ENCODE measurements at regions not wholly inside any gene's neighbourhood (a gene's known extent, or its start where the extent isn't known, plus 50 kb on each side); places are given as distances from the start of the nearest gene placed in this dataset.

DNA sequence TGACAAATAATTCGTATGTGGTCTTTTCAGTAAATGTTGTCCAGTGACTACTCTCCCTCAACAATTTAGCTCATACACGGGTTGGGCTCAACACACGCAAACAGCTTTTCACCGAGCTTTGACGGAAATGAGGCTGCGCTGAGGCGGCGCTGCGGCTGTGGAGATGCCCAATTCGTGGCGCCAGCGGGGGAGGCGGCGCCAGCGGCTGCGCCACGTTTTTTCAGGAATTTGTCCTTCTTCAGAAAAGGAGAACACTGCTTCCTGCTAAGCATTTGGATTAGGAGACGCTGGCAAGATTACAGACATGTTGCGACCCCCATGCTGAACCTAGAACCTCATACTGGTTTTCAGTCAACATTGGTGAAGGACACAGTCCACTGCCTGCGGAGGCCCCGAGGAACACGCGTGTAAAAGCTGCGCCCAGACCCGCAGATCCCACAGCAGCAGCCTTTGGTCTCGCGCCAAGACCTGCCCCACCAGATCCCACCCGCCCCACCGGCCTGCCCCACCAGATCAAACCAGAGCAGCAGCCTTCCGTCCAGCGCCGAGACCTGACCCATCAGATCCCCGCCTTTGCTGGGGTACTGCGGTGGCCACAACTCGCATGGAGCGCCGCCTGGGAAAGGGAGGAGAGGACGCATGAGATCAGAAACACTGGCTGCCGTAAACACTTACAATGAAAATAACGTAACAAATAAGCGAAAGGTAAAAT lies 173.8 kb downstream of the TMEM18 start:
- Mint-ChIP-seq H3K4me1 (peaks cover 17% of the 10 kb centered on the region), H3K9me3 (no peaks in the 10 kb centered on the region), H3K27me3 (ENCODE audit: insufficient read depth) (peaks cover 2% of the 10 kb centered on the region), H3K27ac (no peak overlapping the region), H3K36me3 (ENCODE audit: low read depth) (no peaks in the 10 kb centered on the region), H3K4me3 (no peak overlapping the region)
- 96% methylated on average over 32 to 41 of the region's 41 CpGs for WGBS, 2 experiments (ENCODE audit: insufficient coverage in 1 of 2, insufficient read length in 1 of 2)
- H3K36me3 ChIP-seq (ENCODE audit: control insufficient read depth, insufficient read depth, low read length), result no peaks in the 10 kb centered on the region
- H3K27ac ChIP-seq (ENCODE audit: low read depth, low read length), result no peak overlapping the region
- no peaks in the 10 kb centered on the region for H3K27me3 ChIP-seq (ENCODE audit: control insufficient read depth, insufficient read depth, low read length, poor library complexity, severe bottlenecking)
- no peak overlapping the region for H3K9ac ChIP-seq (ENCODE audit: extremely low read depth, low read length, poor library complexity, severe bottlenecking)
- H3K9me3 ChIP-seq (ENCODE audit: control insufficient read depth, low read length), result no peaks in the 10 kb centered on the region
- DNase-seq, result no peak
- TF ChIP-seq, protein P1, sequence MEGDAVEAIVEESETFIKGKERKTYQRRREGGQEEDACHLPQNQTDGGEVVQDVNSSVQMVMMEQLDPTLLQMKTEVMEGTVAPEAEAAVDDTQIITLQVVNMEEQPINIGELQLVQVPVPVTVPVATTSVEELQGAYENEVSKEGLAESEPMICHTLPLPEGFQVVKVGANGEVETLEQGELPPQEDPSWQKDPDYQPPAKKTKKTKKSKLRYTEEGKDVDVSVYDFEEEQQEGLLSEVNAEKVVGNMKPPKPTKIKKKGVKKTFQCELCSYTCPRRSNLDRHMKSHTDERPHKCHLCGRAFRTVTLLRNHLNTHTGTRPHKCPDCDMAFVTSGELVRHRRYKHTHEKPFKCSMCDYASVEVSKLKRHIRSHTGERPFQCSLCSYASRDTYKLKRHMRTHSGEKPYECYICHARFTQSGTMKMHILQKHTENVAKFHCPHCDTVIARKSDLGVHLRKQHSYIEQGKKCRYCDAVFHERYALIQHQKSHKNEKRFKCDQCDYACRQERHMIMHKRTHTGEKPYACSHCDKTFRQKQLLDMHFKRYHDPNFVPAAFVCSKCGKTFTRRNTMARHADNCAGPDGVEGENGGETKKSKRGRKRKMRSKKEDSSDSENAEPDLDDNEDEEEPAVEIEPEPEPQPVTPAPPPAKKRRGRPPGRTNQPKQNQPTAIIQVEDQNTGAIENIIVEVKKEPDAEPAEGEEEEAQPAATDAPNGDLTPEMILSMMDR (conservative IDR thresholded peaks at IDR 0.05), result no peak
- no peaks in the 10 kb centered on the region for H3K4me1 ChIP-seq (ENCODE audit: control insufficient read depth, insufficient read depth, low read length)
- no peak overlapping the region for H3K4me3 ChIP-seq (ENCODE audit: low read length)

DNA sequence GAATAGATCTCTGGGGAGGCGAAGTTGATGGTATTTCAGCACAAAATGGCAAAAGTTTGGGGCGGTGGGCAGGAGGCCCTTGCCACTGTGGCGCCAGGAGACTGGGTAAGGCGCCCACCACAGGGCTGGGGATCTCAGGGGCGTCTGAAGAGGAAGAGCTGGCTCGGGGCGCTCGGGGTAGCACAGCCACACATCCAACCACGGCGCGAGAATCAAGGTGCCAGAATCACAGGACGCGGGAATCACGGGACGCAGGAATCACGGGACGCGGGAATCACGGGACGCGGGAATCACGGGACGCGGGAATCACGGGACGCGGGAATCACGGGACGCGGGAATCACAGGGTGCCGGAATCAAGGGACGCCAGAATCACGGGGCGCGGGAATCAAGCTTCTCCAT lies 174.4 kb downstream of the TMEM18 start:
- Histone ChIP-seq H3K27ac (ENCODE audit: low read depth, low read length) (no peak overlapping the region), H3K9ac (ENCODE audit: extremely low read depth, low read length, poor library complexity, severe bottlenecking) (no peak overlapping the region), H3K4me3 (ENCODE audit: low read length) (no peak overlapping the region), H3K4me1 (ENCODE audit: control insufficient read depth, insufficient read depth, low read length) (no peaks in the 10 kb centered on the region), H3K9me3 (ENCODE audit: control insufficient read depth, low read length) (no peaks in the 10 kb centered on the region), H3K36me3 (ENCODE audit: control insufficient read depth, insufficient read depth, low read length) (no peaks in the 10 kb centered on the region), H3K27me3 (ENCODE audit: control insufficient read depth, insufficient read depth, low read length, poor library complexity, severe bottlenecking) (no peaks in the 10 kb centered on the region)
- H3K27me3 Mint-ChIP-seq (ENCODE audit: insufficient read depth), result peaks cover 2% of the 10 kb centered on the region
- DNase-seq, result no peak
- H3K4me3 Mint-ChIP-seq, result no peak overlapping the region
- no peaks in the 10 kb centered on the region for H3K9me3 Mint-ChIP-seq
- no peaks in the 10 kb centered on the region for H3K36me3 Mint-ChIP-seq (ENCODE audit: low read depth)
- no peak overlapping the region for H3K27ac Mint-ChIP-seq
- peaks cover 17% of the 10 kb centered on the region for H3K4me1 Mint-ChIP-seq
- WGBS, 2 experiments (ENCODE audit: insufficient coverage in 1 of 2, insufficient read length in 1 of 2), result 90 to 92% methylated on average over 27 to 35 of the region's 35 CpGs
- TF ChIP-seq, protein P1 (conservative IDR thresholded peaks at IDR 0.05), result no peak

DNA sequence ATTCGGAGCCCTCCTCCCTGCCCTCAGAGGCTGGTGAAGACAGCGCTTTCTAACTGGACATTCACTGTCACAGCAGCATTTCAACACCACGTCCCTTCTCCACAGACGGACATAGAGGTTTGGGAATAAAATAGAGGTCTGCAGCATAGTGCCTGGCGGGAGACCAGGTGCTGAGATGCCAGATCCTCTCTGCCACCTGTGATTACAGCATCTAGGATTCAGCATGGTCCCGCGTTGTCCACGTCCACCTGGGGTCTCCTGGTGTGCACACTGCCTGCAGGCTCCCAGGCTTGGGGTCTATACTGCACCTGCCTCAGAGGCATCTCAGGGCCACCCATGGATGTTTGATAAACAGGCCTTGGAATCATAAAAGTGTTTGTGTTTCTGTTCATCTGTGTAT lies 175.5 kb downstream of the TMEM18 start:
- Mint-ChIP-seq H3K36me3 (ENCODE audit: low read depth) (no peaks in the 10 kb centered on the region), H3K27me3 (ENCODE audit: insufficient read depth) (peaks cover 2% of the 10 kb centered on the region), H3K9me3 (no peaks in the 10 kb centered on the region), H3K4me3 (no peak overlapping the region), H3K4me1 (peaks cover 17% of the 10 kb centered on the region), H3K27ac (no peak overlapping the region)
- H3K9me3 ChIP-seq (ENCODE audit: control insufficient read depth, low read length), result no peaks in the 10 kb centered on the region
- 94 to 98% methylated on average over 7 to 8 of the region's 8 CpGs for WGBS, 2 experiments (ENCODE audit: insufficient coverage in 1 of 2, insufficient read length in 1 of 2)
- no peak overlapping the region for H3K4me3 ChIP-seq (ENCODE audit: low read length)
- H3K27me3 ChIP-seq (ENCODE audit: control insufficient read depth, insufficient read depth, low read length, poor library complexity, severe bottlenecking), result no peaks in the 10 kb centered on the region
- H3K4me1 ChIP-seq (ENCODE audit: control insufficient read depth, insufficient read depth, low read length), result no peaks in the 10 kb centered on the region
- no peaks in the 10 kb centered on the region for H3K36me3 ChIP-seq (ENCODE audit: control insufficient read depth, insufficient read depth, low read length)
- DNase-seq, result no peak
- H3K27ac ChIP-seq (ENCODE audit: low read depth, low read length), result no peak overlapping the region
- H3K9ac ChIP-seq (ENCODE audit: extremely low read depth, low read length, poor library complexity, severe bottlenecking), result no peak overlapping the region
- TF ChIP-seq, protein P1 (conservative IDR thresholded peaks at IDR 0.05), result no peak
